Sigmoid colon (tissue), 4 donors: ENCODE measurements at regions not wholly inside any gene's neighbourhood (a gene's known extent, or its start where the extent isn't known, plus 50 kb on each side); places are given as distances from the start of the nearest gene placed in this dataset.

Experiments used
- POLR2AphosphoS5 ChIP-seq, 4 donors: sonication (generic); formaldehyde crosslinking; IDR thresholded peaks; one replicate each; pipeline ENCODE4 v1.6.1; 2017; ENCODE audit warnings: antibody characterized with exemption in 4 of 4
- TF ChIP-seq, protein P1 (sequence below), 4 experiments: fragments of 450-650 bp in 3 of 4; fragments of 200-600 bp in 1 of 4; IDR thresholded peaks; one replicate each; pipeline ENCODE4 v1.5.1; 2016 to 2019; ENCODE audit warnings: antibody characterized with exemption in 4 of 4, mild to moderate bottlenecking in 3 of 4, moderate library complexity in 2 of 4

GRCh38 chr2:65896446-65896845 is 464.0 kb upstream of the SPRED2 start:
- TF ChIP-seq, protein P1, sequence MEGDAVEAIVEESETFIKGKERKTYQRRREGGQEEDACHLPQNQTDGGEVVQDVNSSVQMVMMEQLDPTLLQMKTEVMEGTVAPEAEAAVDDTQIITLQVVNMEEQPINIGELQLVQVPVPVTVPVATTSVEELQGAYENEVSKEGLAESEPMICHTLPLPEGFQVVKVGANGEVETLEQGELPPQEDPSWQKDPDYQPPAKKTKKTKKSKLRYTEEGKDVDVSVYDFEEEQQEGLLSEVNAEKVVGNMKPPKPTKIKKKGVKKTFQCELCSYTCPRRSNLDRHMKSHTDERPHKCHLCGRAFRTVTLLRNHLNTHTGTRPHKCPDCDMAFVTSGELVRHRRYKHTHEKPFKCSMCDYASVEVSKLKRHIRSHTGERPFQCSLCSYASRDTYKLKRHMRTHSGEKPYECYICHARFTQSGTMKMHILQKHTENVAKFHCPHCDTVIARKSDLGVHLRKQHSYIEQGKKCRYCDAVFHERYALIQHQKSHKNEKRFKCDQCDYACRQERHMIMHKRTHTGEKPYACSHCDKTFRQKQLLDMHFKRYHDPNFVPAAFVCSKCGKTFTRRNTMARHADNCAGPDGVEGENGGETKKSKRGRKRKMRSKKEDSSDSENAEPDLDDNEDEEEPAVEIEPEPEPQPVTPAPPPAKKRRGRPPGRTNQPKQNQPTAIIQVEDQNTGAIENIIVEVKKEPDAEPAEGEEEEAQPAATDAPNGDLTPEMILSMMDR (IDR thresholded peaks at IDR 0.05) = no peak
- no peak for TF ChIP-seq POLR2AphosphoS5 (IDR thresholded peaks at IDR 0.05)
